DND-41 (cell line): ENCODE measurements at regions not wholly inside any gene's neighbourhood (a gene's known extent, or its start where the extent isn't known, plus 50 kb on each side); places are given as distances from the start of the nearest gene placed in this dataset.

ENCODE experiments used
- ATAC-seq: fragments of 200-7000 bp; cut with Tn5 transposase; 3 replicates; pipeline ENCODE4 v1.9.1; 2021; ENCODE audit warnings: low read depth; ENCODE audit not compliant: insufficient read depth
- DNase-seq: peaks from one replicate; pipeline ENCODE4 v3.0.0-alpha.2; 2020
- H2AFZ ChIP-seq: 2 replicates; pipeline ENCODE4 v1.6.0; 2012; ENCODE audit warnings: low read depth, low read length
- H3K27ac ChIP-seq: 2 replicates; pipeline ENCODE4 v1.5.1; 2012; ENCODE audit warnings: low read length, inconsistent platforms
- H3K27me3 ChIP-seq: fragments of 200-600 bp; sonication (generic); 2 replicates; pipeline ENCODE4 v1.6.0; 2012; ENCODE audit warnings: low read length, mild to moderate bottlenecking, inconsistent platforms; ENCODE audit not compliant: insufficient read depth, poor library complexity
- H3K36me3 ChIP-seq: 2 replicates; pipeline ENCODE4 v1.5.1; 2012; ENCODE audit warnings: low read length, inconsistent platforms; ENCODE audit not compliant: insufficient read depth
- H3K4me1 ChIP-seq: 2 replicates; pipeline ENCODE4 v1.5.1; 2012; ENCODE audit warnings: mild to moderate bottlenecking, low read length; ENCODE audit not compliant: insufficient read depth
- H3K4me2 ChIP-seq: 2 replicates; pipeline ENCODE4 v1.6.0; 2012; ENCODE audit warnings: mild to moderate bottlenecking, moderate library complexity, low read length, inconsistent platforms; ENCODE audit not compliant: insufficient read depth
- H3K4me3 ChIP-seq, 2 experiments: fragments of 200-600 bp in 1 of 2; shearing (Covaris generic) in 1 of 2; 2 replicates each; pipeline ENCODE4 v1.5.1; 2012 to 2016; ENCODE audit warnings: inconsistent platforms in 2 of 2, low read length in 2 of 2, mild to moderate bottlenecking in 2 of 2, low read depth in 1 of 2, moderate library complexity in 1 of 2
- H3K79me2 ChIP-seq: 2 replicates; pipeline ENCODE4 v1.6.0; 2012; ENCODE audit warnings: low read length, inconsistent platforms; ENCODE audit not compliant: insufficient read depth
- H3K9ac ChIP-seq: 2 replicates; pipeline ENCODE4 v1.6.0; 2012; ENCODE audit warnings: low read depth, mild to moderate bottlenecking, inconsistent platforms, low read length, moderate library complexity
- H3K9me3 ChIP-seq: 2 replicates; pipeline ENCODE4 v1.5.1; 2012; ENCODE audit warnings: low read length, moderate library complexity, mild to moderate bottlenecking, inconsistent platforms; ENCODE audit not compliant: insufficient read depth, severe bottlenecking
- H4K20me1 ChIP-seq: 2 replicates; pipeline ENCODE4 v1.6.0; 2012; ENCODE audit warnings: low read length; ENCODE audit not compliant: insufficient read depth
- EZH2 ChIP-seq: IDR thresholded peaks from 3 replicates; pipeline ENCODE4 v1.6.1; 2012; ENCODE audit warnings: borderline replicate concordance, low read depth, mild to moderate bottlenecking, moderate library complexity, low read length, inconsistent platforms; ENCODE audit not compliant: severe bottlenecking
- TF ChIP-seq, protein P1 (sequence below): IDR thresholded peaks from 2 replicates; pipeline ENCODE4 v1.5.1; 2012; ENCODE audit warnings: borderline replicate concordance, low read length, moderate library complexity, mild to moderate bottlenecking; ENCODE audit not compliant: poor library complexity, severe bottlenecking; ENCODE audit errors: extremely low read depth

DNA sequence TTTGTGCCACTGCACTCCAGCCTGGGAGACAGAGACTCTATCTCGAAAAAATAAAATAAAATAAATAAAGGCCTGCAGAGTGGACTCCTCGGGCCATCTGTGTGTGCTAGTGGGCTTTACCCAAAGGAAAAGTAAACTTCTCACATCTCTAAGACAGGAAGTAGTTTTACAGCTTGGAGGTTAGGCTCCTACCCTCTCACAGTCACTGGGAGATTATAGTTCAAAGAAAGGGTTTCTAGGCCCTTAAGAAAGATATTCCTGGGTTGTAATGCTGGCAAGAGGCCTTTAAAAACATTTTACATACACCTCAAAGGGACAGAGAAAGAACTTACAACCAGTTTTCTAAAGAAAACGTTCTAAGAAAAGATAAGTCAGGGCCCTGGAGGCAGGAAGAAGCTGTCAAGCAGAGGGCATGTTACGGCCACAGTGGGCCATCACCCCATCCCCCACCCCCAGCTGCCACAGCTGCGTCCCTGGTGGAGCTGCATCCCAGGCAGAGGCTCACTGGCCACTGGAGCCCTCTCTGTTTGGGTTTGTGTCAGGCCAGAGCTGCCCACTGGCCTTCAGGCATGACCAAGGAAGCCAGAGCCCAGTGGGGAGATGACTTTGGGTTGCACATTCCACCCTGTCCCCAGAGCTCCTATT lies 78.1 kb upstream of the CDK20 start:
- no peak for ATAC-seq
- DNase-seq: no peak
- Histone ChIP-seq H3K79me2 (no peaks in the 10 kb centered on the region), H3K27me3 (no peaks in the 10 kb centered on the region), H3K27ac (no peak overlapping the region), H3K4me1 (no peaks in the 10 kb centered on the region), H3K9ac (no peak overlapping the region), H2AFZ (no peak overlapping the region), H4K20me1 (no peaks in the 10 kb centered on the region), H3K4me3 (no peak overlapping the region), H3K9me3 (no peaks in the 10 kb centered on the region), H3K36me3 (no peaks in the 10 kb centered on the region), H3K4me2 (no peak overlapping the region)
- TF ChIP-seq, protein P1, sequence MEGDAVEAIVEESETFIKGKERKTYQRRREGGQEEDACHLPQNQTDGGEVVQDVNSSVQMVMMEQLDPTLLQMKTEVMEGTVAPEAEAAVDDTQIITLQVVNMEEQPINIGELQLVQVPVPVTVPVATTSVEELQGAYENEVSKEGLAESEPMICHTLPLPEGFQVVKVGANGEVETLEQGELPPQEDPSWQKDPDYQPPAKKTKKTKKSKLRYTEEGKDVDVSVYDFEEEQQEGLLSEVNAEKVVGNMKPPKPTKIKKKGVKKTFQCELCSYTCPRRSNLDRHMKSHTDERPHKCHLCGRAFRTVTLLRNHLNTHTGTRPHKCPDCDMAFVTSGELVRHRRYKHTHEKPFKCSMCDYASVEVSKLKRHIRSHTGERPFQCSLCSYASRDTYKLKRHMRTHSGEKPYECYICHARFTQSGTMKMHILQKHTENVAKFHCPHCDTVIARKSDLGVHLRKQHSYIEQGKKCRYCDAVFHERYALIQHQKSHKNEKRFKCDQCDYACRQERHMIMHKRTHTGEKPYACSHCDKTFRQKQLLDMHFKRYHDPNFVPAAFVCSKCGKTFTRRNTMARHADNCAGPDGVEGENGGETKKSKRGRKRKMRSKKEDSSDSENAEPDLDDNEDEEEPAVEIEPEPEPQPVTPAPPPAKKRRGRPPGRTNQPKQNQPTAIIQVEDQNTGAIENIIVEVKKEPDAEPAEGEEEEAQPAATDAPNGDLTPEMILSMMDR: no peak
- TF ChIP-seq EZH2: no peak

DNA sequence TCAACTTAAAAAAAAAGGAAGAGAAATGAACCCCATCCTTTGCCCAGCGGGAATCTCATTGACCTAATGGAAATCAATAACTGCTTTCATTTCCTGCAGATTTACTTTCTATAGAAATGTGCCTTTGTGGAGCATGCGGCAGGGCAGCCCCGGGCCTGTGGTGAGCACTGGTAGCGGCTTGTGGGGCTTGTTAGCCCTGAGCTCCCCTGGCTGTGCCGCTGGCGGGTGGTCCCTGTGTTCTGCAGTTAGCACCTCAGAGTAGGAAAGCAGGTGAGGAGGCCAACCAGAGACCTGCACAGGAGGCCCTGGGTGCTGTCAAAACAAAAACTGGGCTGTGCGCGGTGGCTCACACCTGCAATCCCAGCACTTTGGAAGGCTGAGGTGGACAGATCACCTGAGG lies 76.8 kb upstream of the CDK20 start:
- no peak overlapping the region for H2AFZ ChIP-seq
- no peak for ATAC-seq

DNA sequence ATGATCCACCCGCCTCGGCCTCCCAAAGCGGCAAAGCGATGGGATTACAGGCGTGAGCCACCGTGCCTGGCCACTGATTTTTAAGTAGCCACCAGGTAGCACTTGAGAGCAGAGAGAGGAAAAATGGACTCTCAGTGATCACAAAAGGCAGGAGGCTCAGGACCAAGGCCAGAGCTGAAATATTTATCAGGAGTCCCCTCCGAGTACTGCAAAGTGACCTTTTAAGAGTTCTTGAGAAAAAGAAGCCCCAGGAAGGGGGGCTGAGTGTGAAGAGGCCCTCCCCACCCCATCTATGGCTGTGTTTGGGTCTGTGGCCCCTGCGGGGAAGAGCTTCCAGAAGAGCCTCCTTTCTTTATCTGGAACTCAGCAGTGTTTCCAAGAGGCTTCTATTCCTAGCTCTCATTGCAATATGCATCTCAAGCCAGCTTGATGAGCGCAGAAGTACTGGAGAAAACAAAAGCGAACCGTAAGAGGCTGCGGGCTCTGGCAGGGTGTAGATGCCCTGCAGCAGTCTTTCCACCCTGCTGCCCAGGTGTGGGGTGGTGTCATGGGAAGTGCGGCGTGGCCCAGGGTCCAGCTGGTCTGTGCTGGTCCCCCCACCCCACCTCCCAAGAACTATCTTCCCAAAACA lies 75.5 kb upstream of the CDK20 start:
- Histone ChIP-seq H3K27ac (no peak overlapping the region), H4K20me1 (no peaks in the 10 kb centered on the region), H3K4me3 (no peak overlapping the region), H3K9me3 (peaks cover 4% of the 10 kb centered on the region), H3K4me2 (no peak overlapping the region), H3K4me1 (no peaks in the 10 kb centered on the region), H3K79me2 (no peaks in the 10 kb centered on the region), H3K36me3 (no peaks in the 10 kb centered on the region), H2AFZ (no peak overlapping the region), H3K9ac (no peak overlapping the region), H3K27me3 (no peaks in the 10 kb centered on the region)
- TF ChIP-seq EZH2: no peak
- TF ChIP-seq, protein P1: no peak
- ATAC-seq (no peak), DNase-seq (no peak)

More for the DNA sequence above, 76.8 kb upstream of the CDK20 start:
- DNase-seq: no peak
- H3K36me3 ChIP-seq: no peaks in the 10 kb centered on the region
- no peaks in the 10 kb centered on the region for H3K4me1 ChIP-seq
- no peaks in the 10 kb centered on the region for H3K27me3 ChIP-seq
- H3K79me2 ChIP-seq: no peaks in the 10 kb centered on the region
- H4K20me1 ChIP-seq: no peaks in the 10 kb centered on the region
- no peak overlapping the region for H3K4me3 ChIP-seq
- no peak overlapping the region for H3K9ac ChIP-seq
- no peak for TF ChIP-seq EZH2
- TF ChIP-seq, protein P1: no peak
- H3K27ac ChIP-seq: no peak overlapping the region
- no peaks in the 10 kb centered on the region for H3K9me3 ChIP-seq
- H3K4me2 ChIP-seq: no peak overlapping the region
